HCT116 (cell line): ENCODE measurements at regions not wholly inside any gene's neighbourhood (a gene's known extent, or its start where the extent isn't known, plus 50 kb on each side); places are given as distances from the start of the nearest gene placed in this dataset.

Source experiments
- ATAC-seq: fragments of 200-7000 bp; cut with Tn5 transposase; 2 replicates; pipeline ENCODE4 v1.9.1; 2020; ENCODE audit warnings: mild to moderate bottlenecking, moderate library complexity
- BruUV-seq: library from RNA; stranded (reverse); fragments of 400-500 nt; replicated peaks from 2 replicates; lab custom pipeline; 2021; lab: Mats Ljungman, UMichigan
- CTCF ChIA-PET: fragments of 300-600 bp; sonication (Branson Sonifier 250); formaldehyde crosslinking; loops from one replicate; lab custom pipeline; 2021; ENCODE audit warnings: antibody characterized with exemption; lab: Charles Lee
- POLR2A ChIA-PET: fragments of 300-600, 350-600 bp; sonication (Branson Sonifier 250); formaldehyde crosslinking; loops from one replicate; lab custom pipeline; 2021; ENCODE audit warnings: antibody characterized with exemption; lab: Charles Lee
- RAD21 ChIA-PET, 2 experiments: fragments of 300-600 bp; sonication (Branson Sonifier 250); formaldehyde crosslinking; loops; one replicate each; lab custom pipeline; 2023; ENCODE audit warnings: low total read pairs in 2 of 2; ENCODE audit not compliant: uncharacterized antibody in 2 of 2, unreplicated experiment in 2 of 2, low non-redundant PET in 1 of 2; lab: Charles Lee
- DNase-seq: peaks from one replicate; pipeline ENCODE4 v3.0.0-alpha.2; 2010; ENCODE audit warnings: low read depth, low spot score
- H2AFZ ChIP-seq: fragments of 200-600 bp; shearing (Covaris generic), sonication (generic); 2 replicates; pipeline ENCODE4 v1.6.1; 2017; ENCODE audit warnings: low read depth, mixed run types, mixed read lengths, antibody characterized with exemption, low read length; ENCODE audit not compliant: poor library complexity, severe bottlenecking
- H3K27ac ChIP-seq: 2 replicates; pipeline ENCODE4 v1.5.1; 2012; ENCODE audit warnings: low read depth, low read length
- H3K27me3 ChIP-seq: fragments of 200-600 bp; sonication (generic); 2 replicates; pipeline ENCODE4 v1.6.1; 2016; ENCODE audit warnings: mixed run types, low read length, mixed read lengths; ENCODE audit not compliant: insufficient read depth
- H3K36me3 ChIP-seq, 2 experiments: fragments of 200-500 bp in 1 of 2; fragments of 200-600 bp in 1 of 2; sonication (Bioruptor generic) in 1 of 2; sonication (generic) in 1 of 2; 2 replicates each; pipeline versions ENCODE4 v1.5.1 to v1.6.1; 2014 to 2016; ENCODE audit warnings: low read length in 2 of 2, inconsistent platforms in 1 of 2, mixed read lengths in 1 of 2, mixed run types in 1 of 2; ENCODE audit not compliant: insufficient read depth in 2 of 2, control insufficient read depth in 1 of 2
- H3K4me1 ChIP-seq, 2 experiments: fragments of 200-600 bp in 1 of 2; sonication (generic) in 1 of 2; 2 replicates each; pipeline versions ENCODE4 v1.5.1 to v1.6.1; 2012 to 2017; ENCODE audit warnings: low read length in 2 of 2, inconsistent platforms in 1 of 2, mild to moderate bottlenecking in 1 of 2, mixed read lengths in 1 of 2, mixed run types in 1 of 2, moderate library complexity in 1 of 2; ENCODE audit not compliant: insufficient read depth in 2 of 2, control insufficient read depth in 1 of 2
- H3K4me2 ChIP-seq: fragments of 200-600 bp; sonication (generic); 2 replicates; pipeline ENCODE4 v1.6.1; 2017; ENCODE audit warnings: mixed run types, low read length, mixed read lengths
- H3K4me3 ChIP-seq, 2 experiments: fragments of 200-600 bp in 1 of 2; sonication (generic) in 1 of 2; replicated peaks in 1 of 2; 2 replicates each; pipeline ENCODE4 v1.5.1; 2011 to 2016; ENCODE audit warnings: low read length in 2 of 2, control low read depth in 1 of 2, low read depth in 1 of 2, mild to moderate bottlenecking in 1 of 2, mixed read lengths in 1 of 2, mixed run types in 1 of 2
- H3K79me2 ChIP-seq: fragments of 200-600 bp; sonication (generic); 2 replicates; pipeline ENCODE4 v1.6.1; 2017; ENCODE audit warnings: mild to moderate bottlenecking, mixed run types, low read length, moderate library complexity, mixed read lengths; ENCODE audit not compliant: insufficient read depth
- H3K9ac ChIP-seq: fragments of 200-600 bp; sonication (generic); 2 replicates; pipeline ENCODE4 v1.6.1; 2016; ENCODE audit warnings: low read length, mixed read lengths
- H3K9me2 ChIP-seq: fragments of 200-600 bp; sonication (generic), shearing (Covaris generic); 2 replicates; pipeline ENCODE4 v1.6.1; 2017; ENCODE audit warnings: mixed run types, mild to moderate bottlenecking, moderate library complexity; ENCODE audit not compliant: insufficient read depth
- H3K9me3 ChIP-seq, 2 experiments: fragments of 200-500 bp in 1 of 2; fragments of 200-600 bp in 1 of 2; sonication (Bioruptor generic) in 1 of 2; sonication (generic) in 1 of 2; 2 replicates each; pipeline ENCODE4 v1.6.1; 2014 to 2017; ENCODE audit warnings: low read length in 2 of 2, mixed read lengths in 2 of 2, inconsistent platforms in 1 of 2, low read depth in 1 of 2, mild to moderate bottlenecking in 1 of 2, mixed run types in 1 of 2, moderate library complexity in 1 of 2; ENCODE audit not compliant: control insufficient read depth in 1 of 2, insufficient read depth in 1 of 2
- H4K20me1 ChIP-seq: fragments of 200-600 bp; sonication (generic), shearing (Covaris generic); 2 replicates; pipeline ENCODE4 v1.6.1; 2017; ENCODE audit warnings: mixed run types, mild to moderate bottlenecking, moderate library complexity; ENCODE audit not compliant: insufficient read depth
- CBX3 ChIP-seq: IDR thresholded peaks from 2 replicates; pipeline ENCODE4 v1.6.1; 2012; ENCODE audit warnings: low read depth
- CEBPB ChIP-seq: IDR thresholded peaks from 2 replicates; pipeline ENCODE4 v1.6.1; 2012; ENCODE audit warnings: low read depth
- EGR1 ChIP-seq: IDR thresholded peaks from 2 replicates; pipeline ENCODE4 v1.6.1; 2012; ENCODE audit warnings: low read depth
- EZH2 ChIP-seq: fragments of 200-600 bp; sonication (generic); IDR thresholded peaks from 2 replicates; pipeline ENCODE4 v1.6.1; 2017; ENCODE audit warnings: antibody characterized with exemption, mixed run types
- EZH2phosphoT487 ChIP-seq: fragments of 200-600 bp; IDR thresholded peaks from 2 replicates; pipeline ENCODE4 v1.6.1; 2018; ENCODE audit warnings: antibody characterized with exemption, borderline replicate concordance
- FOSL1 ChIP-seq: IDR thresholded peaks from 2 replicates; pipeline ENCODE4 v1.6.1; 2012; ENCODE audit warnings: low read depth
- JUND ChIP-seq: IDR thresholded peaks from 2 replicates; pipeline ENCODE4 v1.6.1; 2012
- POLR2A ChIP-seq: IDR thresholded peaks from 2 replicates; pipeline ENCODE4 v1.7.0; 2011; ENCODE audit warnings: borderline replicate concordance; ENCODE audit not compliant: insufficient read depth, insufficient read length; ENCODE audit errors: extremely low read depth
- POLR2AphosphoS5 ChIP-seq: IDR thresholded peaks from 2 replicates; pipeline ENCODE4 v1.6.1; 2011; ENCODE audit warnings: mild to moderate bottlenecking, low read depth, low read length, moderate library complexity
- RAD21 ChIP-seq: IDR thresholded peaks from 2 replicates; pipeline ENCODE4 v1.6.1; 2012; ENCODE audit warnings: low read depth, mild to moderate bottlenecking
- SP1 ChIP-seq: IDR thresholded peaks from 2 replicates; pipeline ENCODE4 v1.6.1; 2012; ENCODE audit warnings: low read depth
- SRF ChIP-seq: IDR thresholded peaks from 2 replicates; pipeline ENCODE4 v1.6.1; 2012; ENCODE audit warnings: low read depth
- YY1 ChIP-seq: IDR thresholded peaks from 2 replicates; pipeline ENCODE4 v1.6.1; 2011; ENCODE audit warnings: low read length, low read depth, moderate library complexity, mild to moderate bottlenecking; ENCODE audit not compliant: insufficient replicate concordance; ENCODE audit errors: extremely low read depth
- ZFX ChIP-seq: fragments of 450-650 bp; IDR thresholded peaks from 2 replicates; pipeline ENCODE4 v1.6.1; 2017
- ZNF274 ChIP-seq: fragments of 200-500 bp; sonication (Bioruptor generic); IDR thresholded peaks from 2 replicates; pipeline ENCODE4 v1.6.1; 2014; ENCODE audit warnings: mild to moderate bottlenecking, low read depth, low read length, inconsistent platforms
- intact Hi-C: fragments of 100-400 bp; cut with micrococcal nuclease; formaldehyde crosslinking; loops from 2 replicates; pipeline ENCODE4 v1.10.0; 2022
- TF ChIP-seq, protein P1 (sequence below): IDR thresholded peaks from 2 replicates; pipeline ENCODE4 v1.6.1; 2011; ENCODE audit warnings: mild to moderate bottlenecking, low read length, moderate library complexity; ENCODE audit not compliant: insufficient replicate concordance; ENCODE audit errors: extremely low read depth
- TF ChIP-seq, protein P2 (sequence below): IDR thresholded peaks from 2 replicates; pipeline ENCODE4 v1.6.1; 2012
- TF ChIP-seq, protein P3 (sequence below), 3 experiments: fragments of 200-600 bp in 1 of 3; sonication (generic) in 1 of 3; IDR thresholded peaks in 2 of 3; conservative IDR thresholded peaks in 1 of 3; 2 replicates each; pipeline ENCODE4 v1.5.1; 2012 to 2017; ENCODE audit warnings: low read depth in 2 of 3, low read length in 2 of 3, antibody characterized with exemption in 1 of 3, borderline replicate concordance in 1 of 3, control low read depth in 1 of 3, mild to moderate bottlenecking in 1 of 3, mixed read lengths in 1 of 3, mixed run types in 1 of 3, moderate library complexity in 1 of 3; ENCODE audit not compliant: insufficient read depth in 1 of 3
- TF ChIP-seq, protein P4 (sequence below): IDR thresholded peaks from 2 replicates; pipeline ENCODE4 v1.6.1; 2012

DNA sequence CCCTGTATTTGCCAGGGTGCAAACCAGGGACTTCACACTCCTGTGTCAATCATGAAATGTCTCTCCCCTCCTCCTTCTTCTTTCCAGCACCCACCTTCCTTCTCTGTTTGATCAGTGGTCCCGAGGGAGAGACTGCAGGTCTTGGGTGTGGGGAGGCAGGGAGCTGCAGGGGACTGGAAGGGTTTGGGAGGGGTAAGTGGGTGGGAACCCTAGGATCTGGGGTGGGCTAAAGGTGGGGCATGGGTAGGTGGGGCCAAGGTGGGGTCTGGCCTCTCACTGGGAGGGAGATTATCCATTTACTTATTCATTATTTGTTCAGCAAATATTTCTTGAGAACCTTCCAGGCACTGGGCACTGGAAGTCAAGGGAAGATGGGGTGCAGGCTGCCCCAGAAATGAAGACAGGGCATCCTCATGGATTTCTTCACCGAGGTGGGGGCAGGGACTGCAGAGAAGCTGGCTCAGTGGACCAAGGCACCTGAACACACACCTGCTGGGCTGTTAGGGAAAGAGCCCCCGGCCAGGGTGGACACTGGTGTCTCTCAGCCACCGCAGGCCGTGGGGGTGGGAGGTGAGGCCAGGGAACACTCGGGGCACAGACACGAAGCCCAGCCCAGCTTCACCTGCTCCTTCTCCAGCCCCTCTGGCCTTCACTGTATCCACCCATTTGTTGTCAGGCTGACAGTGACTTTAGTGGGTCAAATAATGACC is 193.9 kb upstream of the C1orf174 start (continued):
- no peak for TF ChIP-seq YY1
- TF ChIP-seq EGR1: no peak
- TF ChIP-seq CBX3: no peak
- TF ChIP-seq SRF: no peak

DNA sequence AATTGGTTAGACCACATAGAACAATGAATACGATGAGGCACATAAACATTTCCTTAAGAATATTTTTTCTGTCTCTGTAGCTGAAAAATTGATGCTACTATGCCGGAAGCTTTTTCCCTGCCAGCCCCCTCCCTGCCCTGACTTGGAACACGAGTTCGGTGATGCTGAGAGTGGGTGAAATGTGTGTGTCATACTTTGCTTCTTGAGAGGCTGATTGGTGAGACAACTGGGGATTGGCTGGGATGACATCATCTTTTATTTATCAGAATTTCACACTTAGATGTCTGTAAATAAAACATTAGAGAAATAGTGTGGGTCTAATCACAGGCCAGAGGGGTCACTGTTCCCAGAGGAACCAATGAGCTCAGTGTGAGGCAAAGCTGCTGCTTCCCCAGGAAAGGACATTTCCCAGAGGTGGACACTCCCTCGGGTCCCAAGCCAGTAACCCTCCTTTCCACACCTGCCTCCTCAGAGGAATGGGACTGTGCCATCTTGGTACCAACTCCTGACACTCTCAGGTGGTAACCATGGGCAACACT is 195.4 kb upstream of the C1orf174 start:
- RAD21 ChIA-PET: no interaction called here
- Histone ChIP-seq H3K4me1 (no peaks in the 10 kb centered on the region), H3K36me3 (no peaks in the 10 kb centered on the region), H3K4me2 (no peak overlapping the region), H3K27me3 (peaks cover under 1% of the 10 kb centered on the region; the same call in 1 of the 2 replicates), H3K9me2 (no peaks in the 10 kb centered on the region), H4K20me1 (no peaks in the 10 kb centered on the region), H3K9me3 (no peaks in the 10 kb centered on the region; a peak in 1 of 4 replicates), H3K4me3 (no peak overlapping the region), H3K27ac (no peak overlapping the region), H2AFZ (no peak overlapping the region), H3K9ac (no peak overlapping the region), H3K79me2 (no peaks in the 10 kb centered on the region)
- intact Hi-C loops: no loop called here
- POLR2A ChIA-PET: no interaction called here
- no TSS peak for BruUV-seq
- DNase-seq: no peak
- no peak for ATAC-seq
- CTCF ChIA-PET: no interaction called here
- TF ChIP-seq, protein P1, sequence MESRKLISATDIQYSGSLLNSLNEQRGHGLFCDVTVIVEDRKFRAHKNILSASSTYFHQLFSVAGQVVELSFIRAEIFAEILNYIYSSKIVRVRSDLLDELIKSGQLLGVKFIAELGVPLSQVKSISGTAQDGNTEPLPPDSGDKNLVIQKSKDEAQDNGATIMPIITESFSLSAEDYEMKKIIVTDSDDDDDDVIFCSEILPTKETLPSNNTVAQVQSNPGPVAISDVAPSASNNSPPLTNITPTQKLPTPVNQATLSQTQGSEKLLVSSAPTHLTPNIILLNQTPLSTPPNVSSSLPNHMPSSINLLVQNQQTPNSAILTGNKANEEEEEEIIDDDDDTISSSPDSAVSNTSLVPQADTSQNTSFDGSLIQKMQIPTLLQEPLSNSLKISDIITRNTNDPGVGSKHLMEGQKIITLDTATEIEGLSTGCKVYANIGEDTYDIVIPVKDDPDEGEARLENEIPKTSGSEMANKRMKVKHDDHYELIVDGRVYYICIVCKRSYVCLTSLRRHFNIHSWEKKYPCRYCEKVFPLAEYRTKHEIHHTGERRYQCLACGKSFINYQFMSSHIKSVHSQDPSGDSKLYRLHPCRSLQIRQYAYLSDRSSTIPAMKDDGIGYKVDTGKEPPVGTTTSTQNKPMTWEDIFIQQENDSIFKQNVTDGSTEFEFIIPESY: no peak
- TF ChIP-seq POLR2A: no peak
- TF ChIP-seq EZH2phosphoT487: no peak
- TF ChIP-seq YY1: no peak
- TF ChIP-seq RAD21: no peak
- TF ChIP-seq ZNF274: no peak
- no peak for TF ChIP-seq SP1
- no peak for TF ChIP-seq FOSL1
- no peak for TF ChIP-seq JUND
- TF ChIP-seq, protein P2, sequence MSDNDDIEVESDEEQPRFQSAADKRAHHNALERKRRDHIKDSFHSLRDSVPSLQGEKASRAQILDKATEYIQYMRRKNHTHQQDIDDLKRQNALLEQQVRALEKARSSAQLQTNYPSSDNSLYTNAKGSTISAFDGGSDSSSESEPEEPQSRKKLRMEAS: no peak
- TF ChIP-seq, protein P3, sequence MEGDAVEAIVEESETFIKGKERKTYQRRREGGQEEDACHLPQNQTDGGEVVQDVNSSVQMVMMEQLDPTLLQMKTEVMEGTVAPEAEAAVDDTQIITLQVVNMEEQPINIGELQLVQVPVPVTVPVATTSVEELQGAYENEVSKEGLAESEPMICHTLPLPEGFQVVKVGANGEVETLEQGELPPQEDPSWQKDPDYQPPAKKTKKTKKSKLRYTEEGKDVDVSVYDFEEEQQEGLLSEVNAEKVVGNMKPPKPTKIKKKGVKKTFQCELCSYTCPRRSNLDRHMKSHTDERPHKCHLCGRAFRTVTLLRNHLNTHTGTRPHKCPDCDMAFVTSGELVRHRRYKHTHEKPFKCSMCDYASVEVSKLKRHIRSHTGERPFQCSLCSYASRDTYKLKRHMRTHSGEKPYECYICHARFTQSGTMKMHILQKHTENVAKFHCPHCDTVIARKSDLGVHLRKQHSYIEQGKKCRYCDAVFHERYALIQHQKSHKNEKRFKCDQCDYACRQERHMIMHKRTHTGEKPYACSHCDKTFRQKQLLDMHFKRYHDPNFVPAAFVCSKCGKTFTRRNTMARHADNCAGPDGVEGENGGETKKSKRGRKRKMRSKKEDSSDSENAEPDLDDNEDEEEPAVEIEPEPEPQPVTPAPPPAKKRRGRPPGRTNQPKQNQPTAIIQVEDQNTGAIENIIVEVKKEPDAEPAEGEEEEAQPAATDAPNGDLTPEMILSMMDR (IDR thresholded peaks at IDR 0.05 in 2 of 3, conservative IDR thresholded peaks at IDR 0.05 in 1 of 3; ENCODE audit: borderline replicate concordance in 1 of 3, insufficient read depth in 1 of 3, low read depth in 2 of 3, low read length in 2 of 3): no peak
- TF ChIP-seq EZH2: no peak
- TF ChIP-seq, protein P4, sequence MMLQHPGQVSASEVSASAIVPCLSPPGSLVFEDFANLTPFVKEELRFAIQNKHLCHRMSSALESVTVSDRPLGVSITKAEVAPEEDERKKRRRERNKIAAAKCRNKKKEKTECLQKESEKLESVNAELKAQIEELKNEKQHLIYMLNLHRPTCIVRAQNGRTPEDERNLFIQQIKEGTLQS: no peak
- no peak for TF ChIP-seq ZFX
- no peak for TF ChIP-seq CEBPB
- no peak for TF ChIP-seq POLR2AphosphoS5
